ENCODE measurements at regions not wholly inside any gene's neighbourhood (a gene's known extent, or its start where the extent isn't known, plus 50 kb on each side); places are given as distances from the start of the nearest gene placed in this dataset.

DNA sequence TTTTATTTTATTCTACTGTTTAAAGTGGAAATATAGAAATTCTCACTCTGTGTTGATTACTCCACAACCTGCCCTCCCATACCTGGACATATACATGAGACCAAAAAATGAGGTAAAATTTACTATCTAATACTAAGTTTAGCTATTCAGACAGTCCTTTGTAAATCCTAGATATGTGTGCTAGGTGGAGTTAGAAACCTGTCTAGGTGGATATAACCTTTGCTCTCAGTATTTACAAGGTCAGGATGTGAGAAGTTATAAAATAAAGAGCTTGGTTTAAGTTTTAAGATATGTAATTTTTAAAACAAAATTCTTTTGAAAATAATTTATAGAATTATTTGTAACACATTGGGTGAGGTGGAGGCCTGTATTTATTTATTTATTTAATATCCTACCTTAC, 221.5 kb downstream of the PCDH7 start:
- TF ChIP-seq CTCF (IDR thresholded peaks at IDR 0.05), result no peak
- no peak for TF ChIP-seq POLR2A (IDR thresholded peaks at IDR 0.05)

Measured in right lobe of liver (tissue), 4 donors.